Left lung (tissue), 4 donors: ENCODE measurements at regions not wholly inside any gene's neighbourhood (a gene's known extent, or its start where the extent isn't known, plus 50 kb on each side); places are given as distances from the start of the nearest gene placed in this dataset.
"Not testable (repeated sequence)": the region's sequence is repeated elsewhere in the genome, so short reads cannot be mapped to it uniquely, and the experiment has no call there.

Experiments
- ATAC-seq: fragments of 200-7000 bp; cut with Tn5 transposase; one replicate; pipeline ENCODE4 v1.9.1; 2020; ENCODE audit warnings: moderate library complexity
- DNase-seq, 4 donors: peaks; one replicate each; pipeline ENCODE4 v3.0.0-alpha.2; 2013 to 2020
- H3K27ac ChIP-seq, 2 donors: fragments of 200-600 bp; sonication (generic) in 1 of 2; one replicate each; pipeline versions ENCODE4 v1.5.0 to v1.8.0; 2020 to 2021
- H3K27me3 ChIP-seq, 2 donors: fragments of 200-600 bp; sonication (generic) in 1 of 2; one replicate each; pipeline versions ENCODE4 v1.5.0 to v1.8.0; 2020 to 2021
- H3K36me3 ChIP-seq, 2 donors: fragments of 200-600 bp; sonication (generic) in 1 of 2; one replicate each; pipeline versions ENCODE4 v1.5.0 to v1.8.0; 2020 to 2021
- H3K4me1 ChIP-seq, 2 donors: fragments of 200-600 bp; one replicate each; pipeline ENCODE4 v1.8.0; 2021
- H3K4me3 ChIP-seq, 2 donors: fragments of 200-600 bp; sonication (generic) in 1 of 2; one replicate each; pipeline versions ENCODE4 v1.5.0 to v1.8.0; 2020 to 2021; ENCODE audit warnings: mild to moderate bottlenecking in 1 of 2
- H3K9me3 ChIP-seq, 2 donors: fragments of 200-600 bp; sonication (generic) in 1 of 2; one replicate each; pipeline versions ENCODE4 v1.5.0 to v1.8.0; 2020 to 2021
- intact Hi-C, 2 donors: fragments of 100-400 bp; cut with DNase I; formaldehyde crosslinking; loops; one replicate each; pipeline versions ENCODE4 v1.11.2 to v1.14.2; 2022
- TF ChIP-seq, protein P1 (sequence below), 2 donors: fragments of 200-600 bp; sonication (generic) in 1 of 2; IDR thresholded peaks; one replicate each; pipeline versions ENCODE4 v1.5.0 to v1.8.0; 2021; ENCODE audit warnings: antibody characterized with exemption in 2 of 2
- donor health status: DM: no; HTN: yes; CAD: no.
- donor health status: DM: no; HTN: no; CAD: no.

DNA sequence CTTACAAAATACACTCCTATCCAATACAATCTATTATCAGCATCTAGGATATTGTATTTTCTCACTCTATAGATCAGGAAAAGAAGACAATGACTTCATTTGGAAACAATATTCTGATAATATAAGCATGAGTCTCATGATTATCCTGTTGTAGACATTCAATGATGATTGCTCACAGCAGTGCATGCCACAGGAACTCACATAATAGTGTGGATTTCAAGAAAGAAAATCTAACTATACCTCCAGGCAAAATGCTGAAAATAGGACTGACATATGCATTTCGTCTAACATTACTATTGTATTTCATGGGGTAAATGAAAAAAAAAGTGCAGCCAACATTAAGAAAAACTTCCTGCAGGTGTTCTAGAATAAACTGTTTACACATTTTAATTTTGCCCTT is 122.6 kb downstream of the POSTN start:
- Histone ChIP-seq H3K4me3 (no peak overlapping the region), H3K4me1 (no peaks in the 10 kb centered on the region), H3K27ac (no peak overlapping the region), H3K36me3 (no peaks in the 10 kb centered on the region), H3K9me3 (peaks cover 0 to 2% of the 10 kb centered on the region in 2 donors), H3K27me3 (no peaks in the 10 kb centered on the region)
- intact Hi-C loops = no loop called here
- TF ChIP-seq, protein P1, sequence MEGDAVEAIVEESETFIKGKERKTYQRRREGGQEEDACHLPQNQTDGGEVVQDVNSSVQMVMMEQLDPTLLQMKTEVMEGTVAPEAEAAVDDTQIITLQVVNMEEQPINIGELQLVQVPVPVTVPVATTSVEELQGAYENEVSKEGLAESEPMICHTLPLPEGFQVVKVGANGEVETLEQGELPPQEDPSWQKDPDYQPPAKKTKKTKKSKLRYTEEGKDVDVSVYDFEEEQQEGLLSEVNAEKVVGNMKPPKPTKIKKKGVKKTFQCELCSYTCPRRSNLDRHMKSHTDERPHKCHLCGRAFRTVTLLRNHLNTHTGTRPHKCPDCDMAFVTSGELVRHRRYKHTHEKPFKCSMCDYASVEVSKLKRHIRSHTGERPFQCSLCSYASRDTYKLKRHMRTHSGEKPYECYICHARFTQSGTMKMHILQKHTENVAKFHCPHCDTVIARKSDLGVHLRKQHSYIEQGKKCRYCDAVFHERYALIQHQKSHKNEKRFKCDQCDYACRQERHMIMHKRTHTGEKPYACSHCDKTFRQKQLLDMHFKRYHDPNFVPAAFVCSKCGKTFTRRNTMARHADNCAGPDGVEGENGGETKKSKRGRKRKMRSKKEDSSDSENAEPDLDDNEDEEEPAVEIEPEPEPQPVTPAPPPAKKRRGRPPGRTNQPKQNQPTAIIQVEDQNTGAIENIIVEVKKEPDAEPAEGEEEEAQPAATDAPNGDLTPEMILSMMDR (IDR thresholded peaks at IDR 0.05) = no peak
- no peak for ATAC-seq
- DNase-seq = no peak

DNA sequence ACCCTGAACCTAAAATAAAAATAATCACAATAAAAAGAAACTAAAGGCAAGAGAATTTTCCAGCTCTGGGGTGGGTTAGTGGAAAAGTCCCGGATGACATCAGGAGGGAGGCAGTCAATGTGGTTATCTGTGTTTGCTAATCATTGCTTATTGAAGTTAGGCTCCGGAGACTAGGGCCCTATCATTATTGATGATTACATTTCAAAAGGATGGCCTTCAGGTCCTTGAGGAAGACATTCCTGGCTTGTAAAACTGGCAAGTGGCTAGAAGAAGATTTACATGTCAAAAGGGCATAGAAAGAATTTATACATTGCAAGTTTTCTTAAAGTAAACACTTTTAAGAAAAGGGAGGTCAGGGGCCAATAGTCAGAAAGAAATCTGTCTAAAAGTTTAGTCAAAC is 123.4 kb downstream of the POSTN start:
- intact Hi-C loops = no loop called here
- DNase-seq = no peak
- H3K9me3 ChIP-seq = peaks cover 0 to 2% of the 10 kb centered on the region in 2 donors
- H3K4me1 ChIP-seq = no peaks in the 10 kb centered on the region
- TF ChIP-seq, protein P1 (IDR thresholded peaks at IDR 0.05) = no peak
- no peaks in the 10 kb centered on the region for H3K36me3 ChIP-seq
- H3K4me3 ChIP-seq = no peak overlapping the region
- ATAC-seq = no peak
- H3K27me3 ChIP-seq = no peaks in the 10 kb centered on the region
- no peak overlapping the region for H3K27ac ChIP-seq

DNA sequence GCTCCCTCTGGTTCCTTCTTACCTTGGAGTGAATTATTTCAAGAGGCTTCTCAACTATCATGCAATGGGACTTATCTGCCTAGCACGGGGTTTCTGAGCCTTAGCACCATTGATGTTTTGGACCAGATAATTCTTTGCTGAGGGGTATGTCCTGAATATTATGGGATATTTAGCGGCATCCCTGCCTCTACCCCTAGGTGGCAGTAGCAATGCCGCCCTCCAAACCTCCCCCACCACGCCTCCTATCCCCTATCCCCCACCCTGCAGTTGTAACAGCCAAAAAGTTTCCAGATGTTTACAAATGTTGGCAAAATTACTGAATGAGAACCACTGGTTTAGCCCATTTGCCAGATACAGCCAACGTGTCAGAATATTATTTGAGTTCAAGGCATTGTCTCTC is 125.5 kb downstream of the POSTN start:
- Histone ChIP-seq H3K36me3 (no peaks in the 10 kb centered on the region), H3K9me3 (peaks cover 0 to 2% of the 10 kb centered on the region in 2 donors), H3K4me1 (no peaks in the 10 kb centered on the region), H3K27me3 (no peaks in the 10 kb centered on the region), H3K4me3 (no peak overlapping the region), H3K27ac (no peak overlapping the region)
- TF ChIP-seq, protein P1 (IDR thresholded peaks at IDR 0.05) = no peak
- no peak for DNase-seq
- intact Hi-C loops = no loop called here
- no peak for ATAC-seq

DNA sequence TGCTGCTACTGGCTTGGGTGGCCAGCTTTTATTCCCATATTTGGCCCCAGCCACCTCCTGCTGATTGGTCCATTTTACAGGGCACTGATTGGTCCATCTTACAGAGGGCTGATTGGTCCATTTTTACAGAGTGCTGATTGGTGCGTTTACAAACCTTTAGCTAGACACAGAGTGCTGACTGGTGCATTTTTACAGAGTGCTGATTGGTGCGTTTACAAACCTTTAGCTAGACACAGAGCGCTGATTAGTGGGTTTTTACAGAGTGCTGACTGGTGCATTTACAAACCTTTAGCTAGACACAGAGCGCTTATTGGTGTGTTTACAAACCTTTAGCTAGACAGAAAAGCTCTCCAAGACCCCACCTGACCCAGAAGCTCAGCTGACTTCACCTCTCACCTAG is 126.3 kb downstream of the POSTN start:
- intact Hi-C loops, DNase-seq, H3K4me3 ChIP-seq, ATAC-seq, H3K4me1 ChIP-seq, H3K36me3 ChIP-seq, H3K27me3 ChIP-seq, H3K27ac ChIP-seq, H3K9me3 ChIP-seq: not testable (repeated sequence)

DNA sequence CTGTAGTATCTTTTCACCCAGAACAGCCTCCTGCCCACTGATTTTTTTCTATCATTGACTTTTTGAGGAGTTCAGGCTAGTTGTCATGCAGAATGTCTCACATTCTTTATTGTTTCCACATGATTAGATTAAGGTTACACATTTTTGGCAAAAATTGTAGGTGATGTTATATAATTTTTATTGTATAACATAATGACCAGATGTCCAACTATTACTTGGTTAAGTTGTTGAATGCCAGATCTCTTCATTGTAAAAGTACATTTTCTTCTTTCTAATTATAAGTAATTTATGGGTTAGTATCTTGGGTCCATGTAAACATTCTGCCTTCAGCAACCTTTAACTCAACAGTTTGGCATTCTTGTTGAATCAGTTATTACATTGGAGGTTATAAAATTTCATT is 138.4 kb downstream of the POSTN start:
- H3K9me3 ChIP-seq = peaks cover 0 to 12% of the 10 kb centered on the region in 2 donors
- no peaks in the 10 kb centered on the region for H3K27me3 ChIP-seq
- intact Hi-C loops = no loop called here
- H3K27ac ChIP-seq = no peak overlapping the region
- H3K4me3 ChIP-seq = no peak overlapping the region
- H3K4me1 ChIP-seq = no peaks in the 10 kb centered on the region
- TF ChIP-seq, protein P1 (IDR thresholded peaks at IDR 0.05) = no peak
- no peak for ATAC-seq
- H3K36me3 ChIP-seq = no peaks in the 10 kb centered on the region
- DNase-seq = no peak

DNA sequence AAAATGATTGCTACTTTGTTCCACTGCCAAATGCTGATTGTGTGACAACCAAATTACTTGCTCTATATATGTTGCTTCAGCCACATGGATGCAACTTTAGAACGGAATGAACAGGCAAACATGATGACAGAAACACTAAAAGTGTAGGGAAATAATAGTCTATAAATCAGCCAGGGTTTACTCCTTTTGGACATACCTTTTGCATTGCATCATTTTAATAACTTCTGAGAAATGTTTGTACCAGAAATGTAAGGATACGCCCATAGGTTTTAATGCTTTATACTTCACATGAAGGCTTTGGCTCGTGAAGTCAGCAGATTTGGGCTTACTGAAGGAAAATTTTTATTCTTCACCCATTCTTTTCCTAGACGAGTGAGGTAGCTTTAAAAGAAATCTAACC is 141.0 kb downstream of the POSTN start:
- H3K27me3 ChIP-seq = no peaks in the 10 kb centered on the region
- TF ChIP-seq, protein P1 (IDR thresholded peaks at IDR 0.05) = no peak
- no peak overlapping the region for H3K27ac ChIP-seq
- H3K4me3 ChIP-seq = no peak overlapping the region
- DNase-seq = no peak
- no peaks in the 10 kb centered on the region for H3K4me1 ChIP-seq
- ATAC-seq = no peak
- no peaks in the 10 kb centered on the region for H3K36me3 ChIP-seq
- H3K9me3 ChIP-seq = peaks cover 0 to 15% of the 10 kb centered on the region in 2 donors
- intact Hi-C loops = no loop called here
